Neural progenitor cell (in vitro differentiated cells): ENCODE measurements at regions not wholly inside any gene's neighbourhood (a gene's known extent, or its start where the extent isn't known, plus 50 kb on each side); places are given as distances from the start of the nearest gene placed in this dataset.

ENCODE experiments used
- DNase-seq: peaks from one replicate; pipeline ENCODE4 v3.0.0-alpha.2; 2016; ENCODE audit warnings: low spot score
- H2AFZ ChIP-seq: fragments of 200-600 bp; sonication (generic); replicated peaks from 2 replicates; pipeline ENCODE4 v1.6.1; 2016; ENCODE audit warnings: antibody characterized with exemption
- H3F3A ChIP-seq: fragments of 200-600 bp; sonication (generic); 2 replicates; pipeline ENCODE4 v1.6.1; 2016; ENCODE audit warnings: antibody characterized with exemption, low read depth
- H3K27ac ChIP-seq: fragments of 200-600 bp; sonication (generic); 2 replicates; pipeline ENCODE4 v1.5.1; 2016; ENCODE audit warnings: mild to moderate bottlenecking
- H3K27me3 ChIP-seq: fragments of 200-600 bp; sonication (generic); 2 replicates; pipeline ENCODE4 v1.6.1; 2016; ENCODE audit warnings: mild to moderate bottlenecking, moderate library complexity
- H3K36me3 ChIP-seq: fragments of 200-600 bp; sonication (generic); 2 replicates; pipeline ENCODE4 v1.5.1; 2016
- H3K4me1 ChIP-seq: fragments of 200-600 bp; sonication (generic); 2 replicates; pipeline ENCODE4 v1.6.1; 2016; ENCODE audit warnings: mixed run types
- H3K4me2 ChIP-seq: fragments of 200-600 bp; sonication (generic); 2 replicates; pipeline ENCODE4 v1.6.1; 2016
- H3K4me3 ChIP-seq: fragments of 200-600 bp; sonication (generic); 2 replicates; pipeline ENCODE4 v1.5.1; 2016
- H3K79me2 ChIP-seq: fragments of 200-600 bp; sonication (generic); 2 replicates; pipeline ENCODE4 v1.6.1; 2016; ENCODE audit warnings: low read depth
- H3K9ac ChIP-seq: fragments of 200-600 bp; sonication (generic); 2 replicates; pipeline ENCODE4 v1.6.1; 2016
- H3K9me3 ChIP-seq: fragments of 200-600 bp; sonication (generic); 2 replicates; pipeline ENCODE4 v1.5.1; 2016; ENCODE audit warnings: low read depth
- H4K20me1 ChIP-seq: fragments of 200-600 bp; sonication (generic); 2 replicates; pipeline ENCODE4 v1.6.1; 2016; ENCODE audit warnings: low read depth
- H3K27ac Mint-ChIP-seq: 3 replicates; pipeline ENCODE4 v1.8.0; 2021; ENCODE audit warnings: mixed read lengths
- H3K27me3 Mint-ChIP-seq: 2 replicates; pipeline ENCODE4 v1.8.0; 2022; ENCODE audit warnings: low read depth, mild to moderate bottlenecking, inconsistent platforms, moderate library complexity, mixed read lengths; ENCODE audit not compliant: insufficient read depth
- H3K36me3 Mint-ChIP-seq: 3 replicates; pipeline ENCODE4 v1.8.0; 2021; ENCODE audit warnings: mixed read lengths
- H3K4me1 Mint-ChIP-seq: 3 replicates; pipeline ENCODE4 v1.8.0; 2021; ENCODE audit warnings: mixed read lengths
- H3K4me3 Mint-ChIP-seq: 3 replicates; pipeline ENCODE4 v1.8.0; 2021; ENCODE audit warnings: mild to moderate bottlenecking, moderate library complexity, mixed read lengths
- H3K9me3 Mint-ChIP-seq: 3 replicates; pipeline ENCODE4 v1.8.0; 2020; ENCODE audit warnings: mixed read lengths
- CTCF ChIP-seq: fragments of 200-600 bp; sonication (generic); IDR thresholded peaks from 2 replicates; pipeline ENCODE4 v1.5.1; 2017; ENCODE audit warnings: antibody characterized with exemption, mild to moderate bottlenecking
- EZH2 ChIP-seq: fragments of 200-600 bp; sonication (generic); IDR thresholded peaks from 2 replicates; pipeline ENCODE4 v1.6.1; 2017; ENCODE audit warnings: antibody characterized with exemption, mild to moderate bottlenecking, moderate library complexity
- EZH2phosphoT487 ChIP-seq: fragments of 200-600 bp; sonication (generic); IDR thresholded peaks from 2 replicates; pipeline ENCODE4 v1.6.1; 2017; ENCODE audit warnings: antibody characterized with exemption

- Histone ChIP-seq H3K4me1 (no peaks in the 10 kb centered on the region), H3K36me3 (no peaks in the 10 kb centered on the region), H3K27ac (no peak overlapping the region), H3K4me3 (no peak overlapping the region), H3K79me2 (no peaks in the 10 kb centered on the region), H3K27me3 (no peaks in the 10 kb centered on the region), H4K20me1 (no peaks in the 10 kb centered on the region), H2AFZ (peak overlapping the region; percentile 66), H3F3A (no peaks in the 10 kb centered on the region), H3K9me3 (no peaks in the 10 kb centered on the region), H3K4me2 (no peak overlapping the region), H3K9ac (no peak overlapping the region)
- peaks cover 3% of the 10 kb centered on the region for H3K4me1 Mint-ChIP-seq
- DNase-seq = no peak
- H3K27me3 Mint-ChIP-seq = no peaks in the 10 kb centered on the region
- H3K36me3 Mint-ChIP-seq = no peaks in the 10 kb centered on the region
- H3K27ac Mint-ChIP-seq = peak overlapping the region; percentile 57
- H3K9me3 Mint-ChIP-seq = peaks cover 12% of the 10 kb centered on the region
- TF ChIP-seq CTCF (no peak), EZH2 (no peak), EZH2phosphoT487 (no peak)
- no peak overlapping the region for H3K4me3 Mint-ChIP-seq
These were observed 570.6 kb downstream of the SPRY1 start for GRCh38 chr4:123966990-123967769.

- Mint-ChIP-seq H3K36me3 (peaks cover 9% of the 10 kb centered on the region), H3K4me3 (no peak overlapping the region), H3K27me3 (no peaks in the 10 kb centered on the region), H3K4me1 (peaks cover 33% of the 10 kb centered on the region), H3K9me3 (peaks cover 34% of the 10 kb centered on the region), H3K27ac (no peak overlapping the region)
- Histone ChIP-seq H3K4me1 (peaks cover 17% of the 10 kb centered on the region), H3K4me2 (no peak overlapping the region), H3K27me3 (no peaks in the 10 kb centered on the region), H3F3A (peaks cover 16% of the 10 kb centered on the region), H3K9me3 (no peaks in the 10 kb centered on the region), H3K4me3 (no peak overlapping the region), H3K36me3 (no peaks in the 10 kb centered on the region), H2AFZ (no peak overlapping the region), H3K9ac (no peak overlapping the region), H4K20me1 (no peaks in the 10 kb centered on the region), H3K79me2 (no peaks in the 10 kb centered on the region), H3K27ac (no peak overlapping the region)
- TF ChIP-seq EZH2 (no peak), EZH2phosphoT487 (no peak), CTCF (no peak)
- no peak for DNase-seq
These were observed 575.4 kb downstream of the SPRY1 start for GRCh38 chr4:123972031-123972430.

- TF ChIP-seq CTCF (no peak), EZH2 (no peak), EZH2phosphoT487 (no peak)
- Mint-ChIP-seq H3K36me3 (peaks cover 12% of the 10 kb centered on the region), H3K27me3 (no peaks in the 10 kb centered on the region), H3K4me1 (peaks cover 39% of the 10 kb centered on the region), H3K4me3 (no peak overlapping the region), H3K27ac (peak overlapping the region; percentile 46), H3K9me3 (peaks cover 43% of the 10 kb centered on the region)
- no peak for DNase-seq
- Histone ChIP-seq H3K9me3 (peaks cover 13% of the 10 kb centered on the region), H3K9ac (no peak overlapping the region), H3K4me2 (no peak overlapping the region), H4K20me1 (no peaks in the 10 kb centered on the region), H3K4me1 (peaks cover 28% of the 10 kb centered on the region), H3K4me3 (no peak overlapping the region), H3K27me3 (no peaks in the 10 kb centered on the region), H3K27ac (no peak overlapping the region), H2AFZ (no peak overlapping the region), H3F3A (peaks cover 27% of the 10 kb centered on the region), H3K36me3 (peaks cover 11% of the 10 kb centered on the region), H3K79me2 (no peaks in the 10 kb centered on the region)
These were observed 578.0 kb downstream of the SPRY1 start for GRCh38 chr4:123974386-123975149.
